Ishikawa (cell line): ENCODE measurements at regions not wholly inside any gene's neighbourhood (a gene's known extent, or its start where the extent isn't known, plus 50 kb on each side); places are given as distances from the start of the nearest gene placed in this dataset.

Source experiments
- CEBPB ChIP-seq: IDR thresholded peaks from 2 replicates; pipeline ENCODE4 v1.6.1; 2012
- CREB1 ChIP-seq: IDR thresholded peaks from 2 replicates; pipeline ENCODE4 v1.6.1; 2012; ENCODE audit warnings: low read depth
- EGR1 ChIP-seq: IDR thresholded peaks from 2 replicates; pipeline ENCODE4 v1.6.1; 2012
- EP300 ChIP-seq: IDR thresholded peaks from 2 replicates; pipeline ENCODE4 v1.6.1; 2012; ENCODE audit warnings: borderline replicate concordance
- FOXM1 ChIP-seq: IDR thresholded peaks from 2 replicates; pipeline ENCODE4 v1.6.1; 2012; ENCODE audit warnings: low read depth, borderline replicate concordance
- NFIC ChIP-seq: IDR thresholded peaks from 2 replicates; pipeline ENCODE4 v1.6.1; 2012
- RAD21 ChIP-seq: IDR thresholded peaks from 2 replicates; pipeline ENCODE4 v1.6.1; 2012; ENCODE audit warnings: low read depth
- TAF1 ChIP-seq: IDR thresholded peaks from 2 replicates; pipeline ENCODE4 v1.6.1; 2012; ENCODE audit warnings: low read depth, mild to moderate bottlenecking
- TCF12 ChIP-seq: IDR thresholded peaks from 2 replicates; pipeline ENCODE4 v1.6.1; 2012; ENCODE audit warnings: low read depth
- TEAD4 ChIP-seq: IDR thresholded peaks from 2 replicates; pipeline ENCODE4 v1.6.1; 2012
- YY1 ChIP-seq: IDR thresholded peaks from 2 replicates; pipeline ENCODE4 v1.6.1; 2012; ENCODE audit warnings: low read depth
- ZBTB7A ChIP-seq: IDR thresholded peaks from 2 replicates; pipeline ENCODE4 v1.6.1; 2012; ENCODE audit warnings: low read depth
- TF ChIP-seq, protein P1 (sequence below): IDR thresholded peaks from 2 replicates; pipeline ENCODE4 v1.6.1; 2012
- TF ChIP-seq, protein P2 (sequence below): IDR thresholded peaks from 2 replicates; pipeline ENCODE4 v1.6.1; 2012
- TF ChIP-seq, protein P3 (sequence below): IDR thresholded peaks from 2 replicates; pipeline ENCODE4 v1.6.1; 2012; ENCODE audit warnings: low read depth, mild to moderate bottlenecking

DNA sequence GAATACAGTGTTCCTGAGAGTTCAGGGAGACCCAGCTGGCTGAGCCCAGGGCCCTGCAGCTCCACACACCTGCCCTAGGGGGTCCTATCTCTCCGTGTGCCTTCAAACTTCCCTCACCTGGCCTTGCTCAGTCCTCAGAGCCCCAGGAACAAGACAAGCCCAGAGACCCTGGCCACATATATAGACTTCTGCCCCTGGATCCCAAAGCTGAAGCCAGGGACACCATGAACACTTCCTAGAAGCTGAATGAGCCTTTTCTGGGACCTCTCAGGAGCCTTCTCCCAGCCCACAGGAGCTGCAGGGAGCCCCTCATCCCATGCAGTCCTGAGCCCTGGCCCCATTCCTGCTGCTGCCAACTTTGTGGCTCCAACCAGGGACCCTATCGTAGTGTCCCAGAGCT is 190.5 kb downstream of the DICER1 start:
- TF ChIP-seq CEBPB (no peak), YY1 (no peak), EGR1 (no peak), CREB1 (no peak), RAD21 (no peak)
- TF ChIP-seq, protein P1, sequence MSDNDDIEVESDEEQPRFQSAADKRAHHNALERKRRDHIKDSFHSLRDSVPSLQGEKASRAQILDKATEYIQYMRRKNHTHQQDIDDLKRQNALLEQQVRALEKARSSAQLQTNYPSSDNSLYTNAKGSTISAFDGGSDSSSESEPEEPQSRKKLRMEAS, result no peak

DNA sequence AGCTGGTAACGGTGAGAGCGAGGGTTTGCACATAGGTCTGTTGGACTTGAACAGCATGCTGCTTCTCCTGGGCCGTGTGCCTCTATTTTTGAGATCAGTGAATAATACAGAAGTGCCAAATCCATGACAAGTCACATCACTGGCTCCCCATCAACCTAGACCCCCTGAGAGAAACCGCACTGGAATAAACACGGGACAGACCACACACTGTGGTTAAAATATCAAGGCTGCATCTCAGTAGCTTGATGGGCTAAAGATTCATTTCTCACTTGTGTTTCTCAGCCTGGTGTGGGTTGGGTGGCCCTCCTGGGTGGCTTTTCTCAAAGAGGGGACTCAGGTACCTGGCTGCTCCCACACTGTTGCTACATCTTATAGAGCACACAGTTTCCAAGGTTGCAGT is 191.0 kb downstream of the DICER1 start:
- TF ChIP-seq NFIC (no peak), YY1 (no peak), RAD21 (no peak), EGR1 (no peak), CREB1 (no peak), TAF1 (no peak), CEBPB (no peak), FOXM1 (no peak), TCF12 (no peak), ZBTB7A (no peak), TEAD4 (no peak), EP300 (no peak)
- TF ChIP-seq, protein P2, sequence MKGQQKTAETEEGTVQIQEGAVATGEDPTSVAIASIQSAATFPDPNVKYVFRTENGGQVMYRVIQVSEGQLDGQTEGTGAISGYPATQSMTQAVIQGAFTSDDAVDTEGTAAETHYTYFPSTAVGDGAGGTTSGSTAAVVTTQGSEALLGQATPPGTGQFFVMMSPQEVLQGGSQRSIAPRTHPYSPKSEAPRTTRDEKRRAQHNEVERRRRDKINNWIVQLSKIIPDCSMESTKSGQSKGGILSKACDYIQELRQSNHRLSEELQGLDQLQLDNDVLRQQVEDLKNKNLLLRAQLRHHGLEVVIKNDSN, result no peak
- TF ChIP-seq, protein P3, sequence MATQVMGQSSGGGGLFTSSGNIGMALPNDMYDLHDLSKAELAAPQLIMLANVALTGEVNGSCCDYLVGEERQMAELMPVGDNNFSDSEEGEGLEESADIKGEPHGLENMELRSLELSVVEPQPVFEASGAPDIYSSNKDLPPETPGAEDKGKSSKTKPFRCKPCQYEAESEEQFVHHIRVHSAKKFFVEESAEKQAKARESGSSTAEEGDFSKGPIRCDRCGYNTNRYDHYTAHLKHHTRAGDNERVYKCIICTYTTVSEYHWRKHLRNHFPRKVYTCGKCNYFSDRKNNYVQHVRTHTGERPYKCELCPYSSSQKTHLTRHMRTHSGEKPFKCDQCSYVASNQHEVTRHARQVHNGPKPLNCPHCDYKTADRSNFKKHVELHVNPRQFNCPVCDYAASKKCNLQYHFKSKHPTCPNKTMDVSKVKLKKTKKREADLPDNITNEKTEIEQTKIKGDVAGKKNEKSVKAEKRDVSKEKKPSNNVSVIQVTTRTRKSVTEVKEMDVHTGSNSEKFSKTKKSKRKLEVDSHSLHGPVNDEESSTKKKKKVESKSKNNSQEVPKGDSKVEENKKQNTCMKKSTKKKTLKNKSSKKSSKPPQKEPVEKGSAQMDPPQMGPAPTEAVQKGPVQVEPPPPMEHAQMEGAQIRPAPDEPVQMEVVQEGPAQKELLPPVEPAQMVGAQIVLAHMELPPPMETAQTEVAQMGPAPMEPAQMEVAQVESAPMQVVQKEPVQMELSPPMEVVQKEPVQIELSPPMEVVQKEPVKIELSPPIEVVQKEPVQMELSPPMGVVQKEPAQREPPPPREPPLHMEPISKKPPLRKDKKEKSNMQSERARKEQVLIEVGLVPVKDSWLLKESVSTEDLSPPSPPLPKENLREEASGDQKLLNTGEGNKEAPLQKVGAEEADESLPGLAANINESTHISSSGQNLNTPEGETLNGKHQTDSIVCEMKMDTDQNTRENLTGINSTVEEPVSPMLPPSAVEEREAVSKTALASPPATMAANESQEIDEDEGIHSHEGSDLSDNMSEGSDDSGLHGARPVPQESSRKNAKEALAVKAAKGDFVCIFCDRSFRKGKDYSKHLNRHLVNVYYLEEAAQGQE, result no peak
- TF ChIP-seq, protein P1, result no peak

DNA sequence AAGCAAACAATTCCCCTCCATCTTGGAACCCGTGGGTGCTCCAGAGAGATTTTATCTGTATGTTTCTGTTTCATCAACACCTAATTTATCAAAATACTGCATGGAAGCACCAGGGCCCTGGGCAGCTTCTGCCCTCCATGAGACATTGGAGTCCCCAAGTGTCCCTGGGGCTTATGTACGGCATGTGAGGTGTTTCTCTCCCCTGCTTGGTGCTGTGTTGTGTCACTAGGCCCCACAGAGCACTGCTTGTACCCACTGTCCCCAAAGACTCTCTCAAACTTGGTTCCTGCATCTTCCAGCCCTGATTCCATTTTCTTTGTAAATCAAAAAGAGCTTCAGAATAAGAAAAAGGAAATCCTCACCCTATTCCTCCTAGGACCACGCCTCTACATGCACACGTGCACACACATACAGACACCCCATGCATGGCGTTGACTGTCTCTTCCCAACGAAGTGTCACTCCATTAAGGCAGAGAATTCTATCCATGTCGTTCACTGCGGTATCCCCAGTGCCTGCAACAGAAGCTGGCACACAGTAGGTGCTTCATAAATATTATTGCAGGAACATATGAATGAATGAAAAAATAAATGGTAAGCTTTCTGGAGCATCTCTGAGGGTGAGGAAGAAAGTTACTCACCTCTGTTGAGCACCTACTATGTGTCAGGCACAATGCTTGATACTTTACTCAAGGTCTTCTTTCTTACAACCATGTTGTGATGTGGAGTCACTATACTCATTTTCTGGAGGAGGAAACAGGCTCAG is 191.6 kb downstream of the DICER1 start:
- TF ChIP-seq ZBTB7A (no peak), YY1 (no peak), CREB1 (no peak), EP300 (no peak), TAF1 (no peak), TCF12 (no peak)
- TF ChIP-seq, protein P2, result no peak
- TF ChIP-seq, protein P3, result no peak

DNA sequence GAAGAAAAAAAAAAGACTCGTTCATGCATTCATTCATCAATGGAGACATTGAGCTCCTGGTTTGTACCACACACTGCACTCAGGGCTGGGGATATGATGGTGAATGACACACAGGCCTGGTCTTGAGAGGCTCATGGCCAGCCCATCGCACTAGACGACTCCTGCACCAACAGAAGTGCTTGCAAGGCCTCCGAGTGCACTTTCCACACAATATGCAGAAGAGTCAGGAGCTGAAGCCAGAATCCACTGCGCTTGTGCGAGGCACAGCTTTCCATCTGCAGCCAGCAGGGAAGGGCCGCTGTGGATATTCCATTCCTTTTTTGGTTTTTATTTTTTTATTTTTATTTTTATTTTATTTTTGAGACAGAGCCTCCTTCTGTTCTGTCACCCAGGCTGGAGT is 192.4 kb downstream of the DICER1 start:
- TF ChIP-seq NFIC (no peak), EGR1 (no peak)

DNA sequence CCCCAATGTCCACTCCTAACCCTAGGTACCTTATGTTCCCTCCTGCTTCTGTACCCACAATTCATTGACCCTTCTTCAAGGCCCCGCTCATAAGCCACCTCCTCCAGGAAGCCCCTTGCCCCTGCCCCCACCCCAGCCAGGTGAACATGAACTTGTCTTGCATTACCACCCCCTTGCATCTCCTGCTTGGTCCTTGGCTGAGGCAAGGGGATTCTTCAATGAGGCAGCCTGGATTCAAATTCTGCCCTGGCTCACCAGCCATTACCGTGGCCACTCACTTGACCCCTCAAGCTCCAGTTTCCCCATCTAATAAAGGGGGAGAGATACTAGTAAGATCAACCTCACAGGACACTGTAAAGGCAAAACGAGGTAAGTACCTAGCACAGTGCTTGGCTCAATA is 193.1 kb downstream of the DICER1 start:
- TF ChIP-seq NFIC (no peak), YY1 (no peak)
- TF ChIP-seq, protein P3, result no peak
